Stimulated activated naive CD8-positive, alpha-beta T cell treated with anti-CD3 and anti-CD28 coated beads, Interleukin-15, amount 100 ng/mL, for 72 hours (primary cell): ENCODE measurements at regions not wholly inside any gene's neighbourhood (a gene's known extent, or its start where the extent isn't known, plus 50 kb on each side); places are given as distances from the start of the nearest gene placed in this dataset.

Experiments used
- ATAC-seq: fragments of 150-1000 bp; cut with Tn5 transposase; 2 replicates; pipeline ENCODE4 v1.10.0; 2021; ENCODE audit warnings: mild to moderate bottlenecking, moderate library complexity
- DNase-seq, 2 donors: peaks; one replicate each; pipeline ENCODE4 v3.0.0; 2021 to 2022
- H3K27ac Mint-ChIP-seq, 2 donors: one replicate each; pipeline ENCODE4 v1.8.0; 2022; ENCODE audit warnings: mild to moderate bottlenecking in 2 of 2, mixed read lengths in 2 of 2, moderate library complexity in 2 of 2
- H3K27me3 Mint-ChIP-seq: one replicate; pipeline ENCODE4 v1.8.0; 2022; ENCODE audit warnings: mixed read lengths
- H3K4me1 Mint-ChIP-seq: one replicate; pipeline ENCODE4 v1.8.0; 2022; ENCODE audit warnings: mild to moderate bottlenecking, mixed read lengths
- H3K4me3 Mint-ChIP-seq, 2 donors: one replicate each; pipeline ENCODE4 v1.8.0; 2022; ENCODE audit warnings: mild to moderate bottlenecking in 2 of 2, mixed read lengths in 2 of 2, moderate library complexity in 1 of 2
- H3K9me3 Mint-ChIP-seq, 2 donors: one replicate each; pipeline ENCODE4 v1.8.0; 2022; ENCODE audit warnings: mixed read lengths in 2 of 2

- Mint-ChIP-seq H3K27ac (no peak overlapping the region), H3K4me1 (no peaks in the 10 kb centered on the region), H3K9me3 (peaks cover 0 to 7% of the 10 kb centered on the region in 2 donors), H3K4me3 (no peak overlapping the region), H3K27me3 (no peaks in the 10 kb centered on the region)
- ATAC-seq, result no peak
- DNase-seq, result no peak
These were observed 265.0 kb downstream of the ZNF608 start for GRCh38 chr5:124481419-124481818.

DNA sequence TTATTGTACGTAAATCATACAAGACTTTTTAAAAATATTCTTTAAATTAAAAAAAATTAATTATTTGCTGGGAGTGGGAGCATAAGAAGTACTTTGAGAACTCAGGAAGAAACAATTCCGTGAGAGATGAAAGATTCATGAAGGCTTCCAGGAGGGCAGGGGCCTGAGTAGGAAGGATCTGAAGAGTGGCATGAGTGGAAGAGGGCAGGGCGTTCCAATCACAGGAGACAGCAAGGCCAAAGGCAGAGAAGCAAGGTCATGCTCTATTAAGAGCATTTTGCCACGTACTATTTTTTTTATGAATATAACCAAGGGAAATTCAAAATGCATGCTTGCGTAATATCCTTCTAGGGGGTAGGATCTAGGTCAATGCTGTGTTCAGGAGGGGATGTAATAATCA lies 265.5 kb downstream of the ZNF608 start:
- H3K27me3 Mint-ChIP-seq, result no peaks in the 10 kb centered on the region
- H3K9me3 Mint-ChIP-seq, result peaks cover 0 to 7% of the 10 kb centered on the region in 2 donors
- no peak for DNase-seq
- no peak for ATAC-seq
- H3K4me1 Mint-ChIP-seq, result no peaks in the 10 kb centered on the region
- no peak overlapping the region for H3K4me3 Mint-ChIP-seq
- H3K27ac Mint-ChIP-seq, result no peak overlapping the region

- ATAC-seq, result no peak
- H3K4me1 Mint-ChIP-seq, result no peaks in the 10 kb centered on the region
- H3K9me3 Mint-ChIP-seq, result peaks cover 0 to 7% of the 10 kb centered on the region in 2 donors
- H3K27me3 Mint-ChIP-seq, result no peaks in the 10 kb centered on the region
- DNase-seq, result no peak
- H3K27ac Mint-ChIP-seq, result no peak overlapping the region
- no peak overlapping the region for H3K4me3 Mint-ChIP-seq
These were observed 266.4 kb downstream of the ZNF608 start for GRCh38 chr5:124480022-124480421.

DNA sequence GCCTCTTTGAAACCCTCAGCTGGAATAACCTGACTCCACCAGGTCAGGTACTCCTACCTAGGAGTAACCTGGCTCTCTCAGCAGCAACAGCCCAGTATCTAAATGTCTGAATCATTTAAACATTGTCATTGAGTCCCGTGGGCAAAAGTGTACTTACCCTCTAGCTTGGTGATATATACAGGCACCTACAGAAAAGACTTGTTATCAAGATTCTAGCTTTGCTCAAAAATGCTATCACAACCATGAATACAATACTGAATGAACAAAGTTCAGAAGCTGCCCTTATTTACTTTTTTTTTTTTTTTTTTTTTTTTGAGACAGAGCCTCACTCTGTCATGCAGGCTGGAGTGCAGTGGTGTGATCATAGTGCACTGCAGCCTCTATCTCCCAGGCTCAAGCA lies 268.2 kb downstream of the ZNF608 start:
- no peak overlapping the region for H3K27ac Mint-ChIP-seq

DNA sequence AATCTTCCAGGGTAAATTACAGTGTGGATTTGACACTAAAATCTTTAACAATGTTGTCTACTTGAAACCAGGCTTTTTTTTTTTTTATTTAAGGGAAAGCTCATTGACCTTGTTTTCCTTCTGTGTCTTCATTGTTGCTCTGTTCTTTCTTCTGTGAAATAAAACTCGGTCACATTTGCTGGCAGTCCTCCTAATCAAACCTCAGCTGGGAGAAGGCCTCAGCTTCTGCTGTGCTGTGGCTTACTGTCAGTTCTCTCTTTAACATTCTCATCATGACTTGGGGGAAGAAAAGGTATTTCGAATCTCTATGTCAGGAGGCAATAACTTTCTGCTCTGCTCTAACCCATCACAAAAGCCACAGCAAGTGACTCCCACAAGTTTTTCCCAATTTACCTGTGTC lies 268.9 kb downstream of the ZNF608 start:
- no peaks in the 10 kb centered on the region for H3K9me3 Mint-ChIP-seq
- ATAC-seq, result no peak
- no peak overlapping the region for H3K4me3 Mint-ChIP-seq
- no peaks in the 10 kb centered on the region for H3K4me1 Mint-ChIP-seq
- DNase-seq, result no peak
- no peak overlapping the region for H3K27ac Mint-ChIP-seq
- H3K27me3 Mint-ChIP-seq, result no peaks in the 10 kb centered on the region

More for the DNA sequence above, 268.2 kb downstream of the ZNF608 start:
- no peaks in the 10 kb centered on the region for H3K27me3 Mint-ChIP-seq
- no peaks in the 10 kb centered on the region for H3K9me3 Mint-ChIP-seq
- H3K4me1 Mint-ChIP-seq, result no peaks in the 10 kb centered on the region
- DNase-seq (no peak), ATAC-seq (no peak)
- no peak overlapping the region for H3K4me3 Mint-ChIP-seq

DNA sequence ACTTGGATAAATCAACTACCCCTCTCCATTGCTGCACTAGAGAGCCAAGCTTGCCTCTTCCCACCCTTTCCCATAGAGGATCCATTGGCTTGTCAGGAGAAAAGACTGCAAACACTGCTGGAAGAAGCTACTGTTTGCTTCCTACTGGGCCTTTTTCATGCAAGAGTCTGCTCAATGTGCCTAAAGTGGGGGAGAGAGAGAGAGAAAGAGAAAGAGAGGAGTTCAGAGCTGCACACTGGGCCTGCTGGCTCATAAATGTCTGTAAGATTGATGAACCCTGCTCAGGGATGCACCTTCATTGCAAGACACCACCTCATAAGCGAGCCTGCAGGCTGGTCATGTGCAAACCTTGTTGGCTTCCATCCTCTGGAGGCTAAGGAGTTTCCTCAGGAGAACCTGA lies 269.4 kb downstream of the ZNF608 start:
- ATAC-seq, result no peak
- no peaks in the 10 kb centered on the region for H3K4me1 Mint-ChIP-seq
- H3K4me3 Mint-ChIP-seq, result no peak overlapping the region
- DNase-seq, result no peak
- no peaks in the 10 kb centered on the region for H3K9me3 Mint-ChIP-seq
- H3K27ac Mint-ChIP-seq, result no peak overlapping the region
- H3K27me3 Mint-ChIP-seq, result no peaks in the 10 kb centered on the region

DNA sequence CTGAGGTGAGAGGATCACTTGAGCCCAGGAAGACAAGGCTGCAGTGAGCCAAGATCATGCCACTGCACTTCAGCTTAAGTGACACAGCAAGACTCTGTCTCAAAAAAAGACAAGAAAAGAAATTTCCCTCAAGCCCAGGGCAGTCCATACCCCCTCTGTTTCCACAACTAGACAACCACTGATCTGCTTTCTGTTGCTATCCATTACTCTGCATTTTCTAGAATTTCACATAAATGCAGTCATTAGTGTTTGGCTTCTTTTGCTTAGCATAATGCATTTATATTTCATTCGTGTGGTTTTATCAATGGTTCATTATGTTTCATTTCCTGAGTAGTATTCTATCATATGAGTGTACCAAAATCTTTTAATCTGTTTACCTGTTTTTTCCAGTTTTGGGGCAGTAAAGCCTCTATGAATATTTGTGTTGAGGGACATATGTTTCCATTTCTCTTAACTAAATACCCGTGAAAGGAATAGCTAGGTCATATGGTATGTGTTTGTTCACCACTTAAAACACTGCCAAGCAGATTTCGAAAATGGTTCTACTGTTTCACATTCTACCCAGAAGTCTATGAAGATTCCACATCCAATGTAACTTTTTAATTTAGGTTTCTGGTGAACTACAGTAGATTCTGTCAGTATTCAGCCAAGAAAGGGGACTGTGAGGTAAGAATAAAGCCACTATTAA lies 271.8 kb downstream of the ZNF608 start:
- Mint-ChIP-seq H3K27ac (peak overlapping the region in 1 of 2 donors; percentile 19), H3K27me3 (no peaks in the 10 kb centered on the region), H3K4me1 (no peaks in the 10 kb centered on the region), H3K4me3 (no peak overlapping the region), H3K9me3 (no peaks in the 10 kb centered on the region)
- no peak for DNase-seq
- ATAC-seq, result no peak

DNA sequence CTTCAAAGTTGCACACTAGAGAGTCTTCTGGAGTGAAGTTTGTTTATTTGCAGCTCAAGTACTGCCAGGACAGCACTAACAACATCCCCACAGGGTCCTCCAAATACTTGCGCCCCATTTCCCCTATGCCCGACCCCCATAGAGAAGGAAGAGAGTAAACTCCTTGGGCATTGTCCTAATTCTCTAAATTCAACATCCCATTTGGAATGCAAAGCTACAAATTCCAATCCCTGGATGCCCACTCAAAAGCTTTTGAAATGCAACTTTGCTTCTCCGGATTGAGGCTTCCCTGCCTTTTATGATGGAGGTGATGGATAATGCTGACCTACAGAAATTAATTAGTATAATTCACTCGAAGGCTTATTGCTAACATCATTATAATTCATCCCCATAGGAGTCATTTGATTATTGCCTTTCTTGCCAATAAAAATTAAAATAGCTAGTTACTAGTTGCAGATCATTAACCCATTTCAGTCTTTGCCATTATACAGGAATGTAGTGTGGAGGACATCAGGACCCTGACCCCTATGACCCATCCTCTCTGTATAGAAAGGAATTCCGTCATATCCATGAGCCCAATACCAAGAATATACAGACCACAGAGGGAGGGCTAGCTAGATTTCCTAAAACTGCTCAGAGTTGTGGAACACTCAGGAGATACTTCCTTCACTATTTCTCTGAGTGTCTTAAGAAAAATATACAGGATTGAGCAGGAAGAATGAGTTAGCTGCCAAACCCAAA lies 277.6 kb downstream of the ZNF608 start:
- Mint-ChIP-seq H3K4me1 (no peaks in the 10 kb centered on the region), H3K9me3 (no peaks in the 10 kb centered on the region), H3K27me3 (no peaks in the 10 kb centered on the region), H3K4me3 (no peak overlapping the region), H3K27ac (no peak overlapping the region)
- ATAC-seq (no peak), DNase-seq (no peak)

GRCh38 chr5:124467745-124468144 lies 278.7 kb downstream of the ZNF608 start:
- Mint-ChIP-seq H3K27me3 (no peaks in the 10 kb centered on the region), H3K9me3 (no peaks in the 10 kb centered on the region), H3K4me1 (no peaks in the 10 kb centered on the region), H3K27ac (no peak overlapping the region), H3K4me3 (no peak overlapping the region)
- no peak for DNase-seq
- no peak for ATAC-seq

DNA sequence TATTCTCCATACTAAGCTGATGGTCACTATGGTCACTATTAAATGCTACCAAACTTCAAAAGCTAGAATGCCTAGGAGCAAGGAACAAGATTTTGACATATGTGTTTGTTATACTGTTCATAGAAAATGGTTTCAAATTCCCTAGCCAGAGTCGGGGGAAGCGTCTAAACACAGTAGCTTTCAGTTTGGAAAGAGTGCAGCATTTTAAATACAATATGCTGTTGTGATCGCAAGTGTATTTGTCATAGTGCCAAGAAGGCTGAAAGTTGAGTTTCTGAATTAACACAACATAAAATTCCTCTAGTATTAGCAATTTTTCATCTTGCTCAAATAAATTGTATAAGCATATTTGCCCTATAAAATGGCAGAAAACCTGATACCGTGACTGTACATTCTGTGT lies 280.4 kb downstream of the ZNF608 start:
- Mint-ChIP-seq H3K4me1 (no peaks in the 10 kb centered on the region), H3K27ac (no peak overlapping the region), H3K27me3 (no peaks in the 10 kb centered on the region), H3K4me3 (no peak overlapping the region), H3K9me3 (no peaks in the 10 kb centered on the region)
- no peak for ATAC-seq
- DNase-seq, result no peak

DNA sequence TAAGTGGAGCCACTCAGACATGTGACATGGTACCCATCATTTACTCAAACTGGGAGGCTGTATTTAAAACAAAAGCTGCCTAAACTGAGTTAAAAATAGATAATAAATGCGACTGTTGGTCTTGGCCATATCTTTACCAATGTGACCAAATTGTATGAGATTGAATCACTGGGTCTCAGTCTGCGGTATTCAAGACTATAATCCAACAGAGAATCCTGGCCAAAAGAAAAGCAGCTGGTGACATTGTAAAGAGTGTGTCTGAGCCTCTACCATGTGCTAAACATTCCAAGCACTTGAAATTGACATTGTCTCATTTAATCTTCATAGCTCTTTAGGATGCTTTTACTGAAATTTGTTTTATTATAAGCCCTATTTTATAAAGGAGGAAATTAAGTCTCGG lies 282.6 kb downstream of the ZNF608 start:
- H3K27ac Mint-ChIP-seq, result no peak overlapping the region
- no peak overlapping the region for H3K4me3 Mint-ChIP-seq
- H3K9me3 Mint-ChIP-seq, result peaks cover 7 to 10% of the 10 kb centered on the region in 2 donors
- H3K27me3 Mint-ChIP-seq, result peaks cover 17% of the 10 kb centered on the region
- ATAC-seq (no peak), DNase-seq (no peak)
- H3K4me1 Mint-ChIP-seq, result no peaks in the 10 kb centered on the region

DNA sequence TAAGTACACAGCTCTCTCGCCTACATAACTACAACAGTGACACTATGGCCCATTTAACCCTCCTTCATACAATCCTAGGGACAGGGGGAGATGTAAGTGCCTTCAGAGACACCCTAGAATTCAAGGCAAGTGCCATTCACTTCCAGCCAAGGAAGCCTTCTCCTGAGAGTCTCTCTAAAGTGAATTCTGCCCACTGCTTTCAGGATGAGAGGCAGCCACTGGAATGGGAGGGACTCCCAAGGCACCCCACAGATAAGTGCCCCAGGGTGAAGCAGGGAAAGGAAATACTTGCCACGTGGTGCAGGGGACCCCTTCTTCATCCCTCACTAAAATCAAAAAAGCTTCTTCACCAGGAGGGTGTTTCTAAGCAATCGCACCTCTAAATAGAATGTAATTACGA lies 283.7 kb downstream of the ZNF608 start:
- no peak for DNase-seq
- Mint-ChIP-seq H3K27me3 (peaks cover 17% of the 10 kb centered on the region), H3K9me3 (peaks cover 7 to 10% of the 10 kb centered on the region in 2 donors), H3K4me3 (no peak overlapping the region), H3K27ac (no peak overlapping the region), H3K4me1 (no peaks in the 10 kb centered on the region)
- no peak for ATAC-seq

- Mint-ChIP-seq H3K4me3 (no peak overlapping the region), H3K27ac (no peak overlapping the region), H3K9me3 (peaks cover 7 to 10% of the 10 kb centered on the region in 2 donors), H3K27me3 (peaks cover 17% of the 10 kb centered on the region), H3K4me1 (no peaks in the 10 kb centered on the region)
- DNase-seq, result no peak
- no peak for ATAC-seq
These were observed 284.5 kb downstream of the ZNF608 start for GRCh38 chr5:124461941-124462340.

DNA sequence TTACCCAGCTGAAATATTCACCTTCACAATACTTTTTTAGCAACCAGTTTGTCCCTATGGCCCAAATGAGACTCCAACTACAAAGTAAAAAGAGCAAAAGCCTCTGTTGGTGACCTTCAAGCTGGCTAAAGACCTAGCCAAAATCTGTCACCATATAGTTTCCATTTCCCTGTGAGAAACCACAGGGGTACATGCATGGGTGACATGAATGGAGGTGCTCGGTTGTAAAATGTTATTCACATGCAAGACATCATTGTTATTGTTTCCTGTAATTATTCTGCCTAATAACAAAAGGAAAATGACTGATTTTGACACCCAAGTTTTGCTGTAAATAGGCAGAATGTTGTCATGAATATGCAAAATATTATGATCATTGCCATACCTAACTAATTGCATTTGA lies 285.3 kb downstream of the ZNF608 start:
- Mint-ChIP-seq H3K27me3 (peaks cover 17% of the 10 kb centered on the region), H3K9me3 (peaks cover 7 to 10% of the 10 kb centered on the region in 2 donors)

DNA sequence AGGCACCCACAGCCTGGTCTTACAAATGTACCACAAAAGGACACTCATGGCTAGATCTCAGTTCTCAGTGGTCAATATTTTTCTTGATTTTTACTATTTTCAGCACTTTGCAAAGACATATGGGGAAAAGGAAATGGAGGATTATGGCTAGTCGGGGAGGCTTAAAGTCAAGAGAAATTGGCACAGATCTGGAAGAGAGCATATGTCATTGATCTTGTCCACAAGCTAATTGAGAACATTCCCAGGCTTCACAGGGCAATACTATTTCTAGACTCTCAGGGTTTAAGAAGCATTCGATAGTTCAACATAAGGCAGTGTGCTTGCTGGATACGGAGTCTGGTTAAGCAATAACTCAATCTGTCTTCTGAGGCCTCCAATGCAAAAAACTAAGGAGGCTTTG lies 285.8 kb downstream of the ZNF608 start:
- ATAC-seq (no peak), DNase-seq (no peak)
- Mint-ChIP-seq H3K4me1 (no peaks in the 10 kb centered on the region), H3K27ac (no peak overlapping the region), H3K27me3 (peaks cover 17% of the 10 kb centered on the region), H3K4me3 (no peak overlapping the region), H3K9me3 (peaks cover 7 to 10% of the 10 kb centered on the region in 2 donors)

More for the DNA sequence above, 285.3 kb downstream of the ZNF608 start:
- no peak for ATAC-seq
- H3K27ac Mint-ChIP-seq, result no peak overlapping the region
- DNase-seq, result no peak
- H3K4me1 Mint-ChIP-seq, result no peaks in the 10 kb centered on the region
- no peak overlapping the region for H3K4me3 Mint-ChIP-seq

DNA sequence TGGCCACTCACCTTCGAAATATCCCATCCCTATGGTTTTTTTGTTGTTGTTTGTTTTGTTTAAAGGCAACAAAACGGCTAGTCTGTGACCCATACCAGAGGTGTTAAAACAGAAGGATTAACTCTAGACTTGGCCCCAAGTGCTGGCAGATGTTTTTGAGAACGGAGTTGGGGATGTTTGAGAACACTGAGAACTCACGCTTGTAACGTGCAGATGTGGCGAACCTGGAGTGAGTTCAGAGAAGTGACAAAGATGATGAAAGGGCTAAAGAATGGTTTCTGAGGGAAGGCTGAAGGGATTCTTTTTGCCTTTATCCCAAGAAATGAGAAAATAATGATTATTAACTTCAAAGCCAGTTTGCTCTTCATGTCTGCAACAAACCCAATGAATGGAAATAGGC lies 286.5 kb downstream of the ZNF608 start:
- Mint-ChIP-seq H3K27ac (peak overlapping the region in 1 of 2 donors; percentile 54), H3K4me3 (no peak overlapping the region), H3K4me1 (no peaks in the 10 kb centered on the region), H3K27me3 (peaks cover 17% of the 10 kb centered on the region), H3K9me3 (peaks cover 7 to 10% of the 10 kb centered on the region in 2 donors)
- no peak for DNase-seq
- ATAC-seq, result no peak
